HuH-7 (cell line): ENCODE measurements at regions not wholly inside any gene's neighbourhood (a gene's known extent, or its start where the extent isn't known, plus 50 kb on each side); places are given as distances from the start of the nearest gene placed in this dataset.

ENCODE experiments used
- DNase-seq: peaks from one replicate; pipeline ENCODE4 v3.0.0; 2011; ENCODE audit warnings: low spot score

- peak; percentile 32 for DNase-seq
Measured at GRCh38 chr13:80131204-80131603, 209.7 kb downstream of the SPRY2 start.

GRCh38 chr13:80126389-80127068, 214.4 kb downstream of the SPRY2 start:
- DNase-seq: no peak

- no peak for DNase-seq
Measured at GRCh38 chr13:80123945-80124344, 217.0 kb downstream of the SPRY2 start.

GRCh38 chr13:80121038-80121437, 219.9 kb downstream of the SPRY2 start:
- DNase-seq: no peak

GRCh38 chr13:80118506-80118905, 222.4 kb downstream of the SPRY2 start:
- DNase-seq: no peak

- DNase-seq: no peak
Measured at GRCh38 chr13:80118099-80118498, 222.8 kb downstream of the SPRY2 start.

- no peak for DNase-seq
Measured at GRCh38 chr13:80117515-80117914, 223.4 kb downstream of the SPRY2 start.

- DNase-seq: no peak
Measured at GRCh38 chr13:80116107-80116506, 224.8 kb downstream of the SPRY2 start.

- no peak for DNase-seq
Measured at GRCh38 chr13:80115616-80116015, 225.3 kb downstream of the SPRY2 start.

GRCh38 chr13:80113714-80114454, 227.0 kb downstream of the SPRY2 start:
- DNase-seq: no peak

- DNase-seq: no peak
Measured at GRCh38 chr13:80109303-80109702, 231.6 kb downstream of the SPRY2 start.

GRCh38 chr13:80105350-80105749, 235.6 kb downstream of the SPRY2 start:
- no peak for DNase-seq

- peak; percentile 12 for DNase-seq
Measured at GRCh38 chr13:80101040-80101439, 239.9 kb downstream of the SPRY2 start.

GRCh38 chr13:80100636-80101035, 240.3 kb downstream of the SPRY2 start:
- no peak for DNase-seq

GRCh38 chr13:80097561-80097960, 243.4 kb downstream of the SPRY2 start:
- no peak for DNase-seq

GRCh38 chr13:80096383-80096782, 244.5 kb downstream of the SPRY2 start:
- DNase-seq: no peak

GRCh38 chr13:80094526-80094925, 246.4 kb downstream of the SPRY2 start:
- DNase-seq: no peak

- DNase-seq: no peak
Measured at GRCh38 chr13:80093888-80094287, 247.0 kb downstream of the SPRY2 start.

- DNase-seq: no peak
Measured at GRCh38 chr13:80086304-80086721, 254.6 kb downstream of the SPRY2 start.

GRCh38 chr13:80083853-80084676, 256.9 kb downstream of the SPRY2 start:
- DNase-seq: no peak

- DNase-seq: no peak
Measured at GRCh38 chr13:80083081-80083852, 257.7 kb downstream of the SPRY2 start.
